ENCODE measurements at regions not wholly inside any gene's neighbourhood (a gene's known extent, or its start where the extent isn't known, plus 50 kb on each side); places are given as distances from the start of the nearest gene placed in this dataset.

- Histone ChIP-seq H3K4me1 (ENCODE audit: control insufficient read depth in 1 of 2, insufficient read depth in 2 of 2, low read length in 2 of 2) (no peaks in the 10 kb centered on the region), H3K9me3 (ENCODE audit: control insufficient read depth, low read length) (no peaks in the 10 kb centered on the region), H3K4me3 (ENCODE audit: low read length in 2 of 2) (no peak overlapping the region), H3K36me3 (ENCODE audit: control insufficient read depth in 1 of 2, insufficient read depth in 2 of 2, low read length in 1 of 2) (no peaks in the 10 kb centered on the region), H3K27me3 (ENCODE audit: control insufficient read depth in 1 of 2, insufficient read depth in 2 of 2, low read length in 1 of 2) (no peaks in the 10 kb centered on the region), H3K27ac (ENCODE audit: low read depth in 1 of 2, low read length in 2 of 2) (no peak overlapping the region)
- DNase-seq (no peak), ATAC-seq (ENCODE audit: low FRiP score) (no peak)
- intact Hi-C loops (cut with DNase I), result no loop called here
- 76 to 81% methylated on average over 10 of the region's 10 CpGs for WGBS, 2 donors
Measured at GRCh38 chr15:96222981-96223380, 107.5 kb upstream of the NR2F2 start.

- no peak for DNase-seq
- Histone ChIP-seq H3K4me1 (ENCODE audit: control insufficient read depth in 1 of 2, insufficient read depth in 2 of 2, low read length in 2 of 2) (no peaks in the 10 kb centered on the region), H3K4me3 (ENCODE audit: low read length in 2 of 2) (no peak overlapping the region)
Measured at GRCh38 chr15:96223939-96224338, 106.6 kb upstream of the NR2F2 start.

GRCh38 chr15:96225642-96226259 is 104.7 kb upstream of the NR2F2 start:
- H3K27me3 ChIP-seq (ENCODE audit: control insufficient read depth in 1 of 2, insufficient read depth in 2 of 2, low read length in 1 of 2), result no peaks in the 10 kb centered on the region
- no peak for DNase-seq
- WGBS, 2 donors, result 70 to 72% methylated on average over 5 of the region's 5 CpGs
- H3K36me3 ChIP-seq (ENCODE audit: control insufficient read depth in 1 of 2, insufficient read depth in 2 of 2, low read length in 1 of 2), result no peaks in the 10 kb centered on the region
- ATAC-seq (ENCODE audit: low FRiP score), result no peak
- H3K9me3 ChIP-seq (ENCODE audit: control insufficient read depth, low read length), result no peaks in the 10 kb centered on the region
- H3K4me3 ChIP-seq (ENCODE audit: low read length in 2 of 2), result no peak overlapping the region
- intact Hi-C loops (cut with DNase I), result no loop called here
- no peaks in the 10 kb centered on the region for H3K4me1 ChIP-seq (ENCODE audit: control insufficient read depth in 1 of 2, insufficient read depth in 2 of 2, low read length in 2 of 2)
- no peak overlapping the region for H3K27ac ChIP-seq (ENCODE audit: low read depth in 1 of 2, low read length in 2 of 2)

More at GRCh38 chr15:96223939-96224338, 106.6 kb upstream of the NR2F2 start:
- intact Hi-C loops (cut with DNase I), result no loop called here
- WGBS, 2 donors, result 75 to 76% methylated on average over 2 of the region's 2 CpGs
- H3K27me3 ChIP-seq (ENCODE audit: control insufficient read depth in 1 of 2, insufficient read depth in 2 of 2, low read length in 1 of 2), result no peaks in the 10 kb centered on the region
- no peaks in the 10 kb centered on the region for H3K36me3 ChIP-seq (ENCODE audit: control insufficient read depth in 1 of 2, insufficient read depth in 2 of 2, low read length in 1 of 2)
- H3K9me3 ChIP-seq (ENCODE audit: control insufficient read depth, low read length), result no peaks in the 10 kb centered on the region
- no peak for ATAC-seq (ENCODE audit: low FRiP score)
- H3K27ac ChIP-seq (ENCODE audit: low read depth in 1 of 2, low read length in 2 of 2), result no peak overlapping the region

- ATAC-seq (ENCODE audit: low FRiP score) (no peak), DNase-seq (no peak)
- WGBS, 2 donors, result 87 to 89% methylated on average over 3 of the region's 3 CpGs
- Histone ChIP-seq H3K9me3 (ENCODE audit: control insufficient read depth, low read length) (no peaks in the 10 kb centered on the region), H3K4me1 (ENCODE audit: control insufficient read depth in 1 of 2, insufficient read depth in 2 of 2, low read length in 2 of 2) (no peaks in the 10 kb centered on the region), H3K27me3 (ENCODE audit: control insufficient read depth in 1 of 2, insufficient read depth in 2 of 2, low read length in 1 of 2) (no peaks in the 10 kb centered on the region), H3K4me3 (ENCODE audit: low read length in 2 of 2) (no peak overlapping the region), H3K36me3 (ENCODE audit: control insufficient read depth in 1 of 2, insufficient read depth in 2 of 2, low read length in 1 of 2) (no peaks in the 10 kb centered on the region), H3K27ac (ENCODE audit: low read depth in 1 of 2, low read length in 2 of 2) (no peak overlapping the region)
- intact Hi-C loops (cut with DNase I), result no loop called here
Measured at GRCh38 chr15:96230526-96231181, 99.8 kb upstream of the NR2F2 start.

- intact Hi-C loops (cut with DNase I), result no loop called here
- WGBS, 2 donors, result 94 to 99% methylated on average over 3 of the region's 3 CpGs
- ATAC-seq (ENCODE audit: low FRiP score), result no peak
Measured at GRCh38 chr15:96232335-96232734, 98.2 kb upstream of the NR2F2 start.

GRCh38 chr15:96234109-96234892 is 96.2 kb upstream of the NR2F2 start:
- no peak overlapping the region for H3K27ac ChIP-seq (ENCODE audit: low read depth in 1 of 2, low read length in 2 of 2)
- H3K4me3 ChIP-seq (ENCODE audit: low read length in 2 of 2), result no peak overlapping the region
- no peaks in the 10 kb centered on the region for H3K9me3 ChIP-seq (ENCODE audit: control insufficient read depth, low read length)
- no peaks in the 10 kb centered on the region for H3K4me1 ChIP-seq (ENCODE audit: control insufficient read depth in 1 of 2, insufficient read depth in 2 of 2, low read length in 2 of 2)
- DNase-seq (no peak), ATAC-seq (ENCODE audit: low FRiP score) (no peak)
- intact Hi-C loops (cut with DNase I), result no loop called here
- H3K27me3 ChIP-seq (ENCODE audit: control insufficient read depth in 1 of 2, insufficient read depth in 2 of 2, low read length in 1 of 2), result no peaks in the 10 kb centered on the region
- 79 to 84% methylated on average over 12 of the region's 12 CpGs for WGBS, 2 donors
- no peaks in the 10 kb centered on the region for H3K36me3 ChIP-seq (ENCODE audit: control insufficient read depth in 1 of 2, insufficient read depth in 2 of 2, low read length in 1 of 2)

More at GRCh38 chr15:96232335-96232734, 98.2 kb upstream of the NR2F2 start:
- Histone ChIP-seq H3K9me3 (ENCODE audit: control insufficient read depth, low read length) (no peaks in the 10 kb centered on the region), H3K4me1 (ENCODE audit: control insufficient read depth in 1 of 2, insufficient read depth in 2 of 2, low read length in 2 of 2) (no peaks in the 10 kb centered on the region), H3K27me3 (ENCODE audit: control insufficient read depth in 1 of 2, insufficient read depth in 2 of 2, low read length in 1 of 2) (no peaks in the 10 kb centered on the region), H3K27ac (ENCODE audit: low read depth in 1 of 2, low read length in 2 of 2) (no peak overlapping the region), H3K36me3 (ENCODE audit: control insufficient read depth in 1 of 2, insufficient read depth in 2 of 2, low read length in 1 of 2) (no peaks in the 10 kb centered on the region), H3K4me3 (ENCODE audit: low read length in 2 of 2) (no peak overlapping the region)
- no peak for DNase-seq

DNA sequence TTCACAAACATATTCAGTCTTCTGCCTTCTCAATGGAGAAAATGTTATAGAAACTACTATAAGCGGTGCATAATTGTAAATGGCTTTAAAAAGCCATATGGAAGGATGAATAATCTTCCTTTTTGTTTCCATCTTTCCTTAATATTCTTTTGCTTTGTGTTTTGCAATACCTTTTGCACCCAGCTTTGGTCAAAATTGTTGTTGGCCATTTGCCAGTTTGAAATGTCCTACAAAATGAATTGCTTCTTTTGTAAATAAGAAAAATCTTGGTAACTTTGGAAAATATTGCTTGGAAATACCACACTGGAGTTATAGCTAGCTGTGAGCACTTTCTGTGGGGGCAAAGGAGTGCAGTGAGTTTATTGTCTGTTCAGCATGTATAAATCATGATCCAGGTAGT is 93.5 kb upstream of the NR2F2 start:
- Histone ChIP-seq H3K27me3 (ENCODE audit: control insufficient read depth in 1 of 2, insufficient read depth in 2 of 2, low read length in 1 of 2) (peaks cover 0 to 1% of the 10 kb centered on the region in 2 donors), H3K9me3 (ENCODE audit: control insufficient read depth, low read length) (no peaks in the 10 kb centered on the region), H3K36me3 (ENCODE audit: control insufficient read depth in 1 of 2, insufficient read depth in 2 of 2, low read length in 1 of 2) (no peaks in the 10 kb centered on the region), H3K4me3 (ENCODE audit: low read length in 2 of 2) (no peak overlapping the region), H3K4me1 (ENCODE audit: control insufficient read depth in 1 of 2, insufficient read depth in 2 of 2, low read length in 2 of 2) (no peaks in the 10 kb centered on the region), H3K27ac (ENCODE audit: low read depth in 1 of 2, low read length in 2 of 2) (no peak overlapping the region)
- no peak for DNase-seq
- ATAC-seq (ENCODE audit: low FRiP score), result no peak
- 79 to 84% methylated on average over 1 of the region's 1 CpG for WGBS, 2 donors
- intact Hi-C loops (cut with DNase I), result no loop called here

GRCh38 chr15:96242761-96243160 is 87.7 kb upstream of the NR2F2 start:
- Histone ChIP-seq H3K9me3 (ENCODE audit: control insufficient read depth, low read length) (no peaks in the 10 kb centered on the region), H3K36me3 (ENCODE audit: control insufficient read depth in 1 of 2, insufficient read depth in 2 of 2, low read length in 1 of 2) (no peaks in the 10 kb centered on the region), H3K27ac (ENCODE audit: low read depth in 1 of 2, low read length in 2 of 2) (no peak overlapping the region), H3K4me1 (ENCODE audit: control insufficient read depth in 1 of 2, insufficient read depth in 2 of 2, low read length in 2 of 2) (no peaks in the 10 kb centered on the region), H3K4me3 (ENCODE audit: low read length in 2 of 2) (no peak overlapping the region), H3K27me3 (ENCODE audit: control insufficient read depth in 1 of 2, insufficient read depth in 2 of 2, low read length in 1 of 2) (peaks cover 0 to 1% of the 10 kb centered on the region in 2 donors)
- ATAC-seq (ENCODE audit: low FRiP score) (no peak), DNase-seq (no peak)
- intact Hi-C loops (cut with DNase I), result no loop called here
- 75 to 79% methylated on average over 1 of the region's 1 CpG for WGBS, 2 donors

Data from aorta (tissue), 5 donors.